HEK293 (cell line): ENCODE measurements at regions not wholly inside any gene's neighbourhood (a gene's known extent, or its start where the extent isn't known, plus 50 kb on each side); places are given as distances from the start of the nearest gene placed in this dataset.
A peak's percentile ranks its signal among the peaks of the same experiment; 100 is the strongest.

Experiments used
- ATF2 ChIP-seq: fragments of 450-650 bp; formaldehyde crosslinking; IDR thresholded peaks from 2 replicates; pipeline ENCODE4 v1.5.1; 2016; ENCODE audit warnings: missing biosample characterization, missing genetic modification characterization, low read depth
- GFI1B ChIP-seq: fragments of 450-650 bp; formaldehyde crosslinking; IDR thresholded peaks from 2 replicates; pipeline ENCODE4 v1.5.1; 2016; ENCODE audit warnings: missing biosample characterization, missing genetic modification characterization
- HOXD13 ChIP-seq: sonication (generic); formaldehyde crosslinking; IDR thresholded peaks from 2 replicates; pipeline ENCODE4 v1.8.0; 2022; ENCODE audit warnings: missing genetic modification reagents, borderline replicate concordance
- KLF10 ChIP-seq: fragments of 450-650 bp; IDR thresholded peaks from 2 replicates; pipeline ENCODE4 v1.5.1; 2018; ENCODE audit warnings: missing biosample characterization, mild to moderate bottlenecking, missing genetic modification characterization
- MZF1 ChIP-seq: fragments of 450-650 bp; formaldehyde crosslinking; IDR thresholded peaks from 2 replicates; pipeline ENCODE4 v1.5.1; 2017; ENCODE audit warnings: missing biosample characterization, missing genetic modification characterization, borderline replicate concordance
- PATZ1 ChIP-seq: fragments of 450-650 bp; formaldehyde crosslinking; IDR thresholded peaks from 2 replicates; pipeline ENCODE4 v1.5.1; 2016; ENCODE audit warnings: missing biosample characterization, missing genetic modification characterization
- RBAK ChIP-seq: fragments of 450-650 bp; formaldehyde crosslinking; IDR thresholded peaks from 2 replicates; pipeline ENCODE4 v1.5.1; 2016; ENCODE audit warnings: missing biosample characterization, missing genetic modification characterization
- REPIN1 ChIP-seq: fragments of 450-650 bp; formaldehyde crosslinking; IDR thresholded peaks from 2 replicates; pipeline ENCODE4 v1.5.1; 2017; ENCODE audit warnings: missing biosample characterization, missing genetic modification characterization, low read depth
- REST ChIP-seq: fragments of 450-650 bp; formaldehyde crosslinking; IDR thresholded peaks from 2 replicates; pipeline ENCODE4 v1.5.1; 2016; ENCODE audit warnings: missing biosample characterization, missing genetic modification characterization
- SP7 ChIP-seq: fragments of 450-650 bp; formaldehyde crosslinking; IDR thresholded peaks from 2 replicates; pipeline ENCODE4 v1.5.1; 2016; ENCODE audit warnings: missing biosample characterization, missing genetic modification characterization
- ZBTB26 ChIP-seq: fragments of 450-650 bp; formaldehyde crosslinking; optimal IDR thresholded peaks from 2 replicates; pipeline ENCODE3; 2016; ENCODE audit warnings: missing biosample characterization, mild to moderate bottlenecking, missing genetic modification characterization
- ZBTB44 ChIP-seq: fragments of 450-650 bp; IDR thresholded peaks from 2 replicates; pipeline ENCODE4 v1.5.1; 2018; ENCODE audit warnings: missing biosample characterization, mild to moderate bottlenecking, missing genetic modification characterization
- ZBTB6 ChIP-seq: fragments of 450-650 bp; formaldehyde crosslinking; IDR thresholded peaks from 2 replicates; pipeline ENCODE4 v1.5.1; 2017; ENCODE audit warnings: missing biosample characterization, missing genetic modification characterization
- ZFP3 ChIP-seq: fragments of 450-650 bp; formaldehyde crosslinking; IDR thresholded peaks from 2 replicates; pipeline ENCODE4 v1.5.1; 2016; ENCODE audit warnings: low read depth, missing biosample characterization, missing genetic modification characterization
- ZNF121 ChIP-seq: fragments of 450-650 bp; formaldehyde crosslinking; IDR thresholded peaks from 2 replicates; pipeline ENCODE4 v1.5.1; 2016; ENCODE audit warnings: missing biosample characterization, missing genetic modification characterization
- ZNF184 ChIP-seq: fragments of 450-650 bp; IDR thresholded peaks from 2 replicates; pipeline ENCODE4 v1.5.1; 2018; ENCODE audit warnings: missing biosample characterization, mild to moderate bottlenecking, missing genetic modification characterization
- ZNF202 ChIP-seq: fragments of 450-650 bp; formaldehyde crosslinking; IDR thresholded peaks from 2 replicates; pipeline ENCODE4 v1.5.1; 2016; ENCODE audit warnings: missing biosample characterization, missing genetic modification characterization, borderline replicate concordance
- ZNF398 ChIP-seq: fragments of 450-650 bp; formaldehyde crosslinking; IDR thresholded peaks from 2 replicates; pipeline ENCODE4 v1.5.1; 2017; ENCODE audit warnings: missing biosample characterization, missing genetic modification characterization
- ZNF433 ChIP-seq: fragments of 450-650 bp; formaldehyde crosslinking; IDR thresholded peaks from 2 replicates; pipeline ENCODE4 v1.5.1; 2016; ENCODE audit warnings: missing biosample characterization, missing genetic modification characterization, low read depth
- ZNF658 ChIP-seq: fragments of 450-650 bp; formaldehyde crosslinking; IDR thresholded peaks from 2 replicates; pipeline ENCODE4; 2016; ENCODE audit warnings: missing biosample characterization, missing genetic modification characterization
- ZSCAN4 ChIP-seq: fragments of 450-650 bp; formaldehyde crosslinking; IDR thresholded peaks from 2 replicates; pipeline ENCODE4 v1.5.1; 2017; ENCODE audit warnings: missing biosample characterization, missing genetic modification characterization

- TF ChIP-seq ZBTB44, result peak; percentile 93
- TF ChIP-seq ZNF398 (tag by site-specific recombination), result peak; percentile 55
- TF ChIP-seq REPIN1 (tag by site-specific recombination), result no peak
- TF ChIP-seq ATF2, result peak; percentile 91
- no peak for TF ChIP-seq ZNF658 (tag by site-specific recombination)
- TF ChIP-seq REST (tag by site-specific recombination), result no peak
- no peak for TF ChIP-seq ZFP3 (tag by site-specific recombination)
- no peak for TF ChIP-seq ZBTB6 (tag by site-specific recombination)
- TF ChIP-seq MZF1 (tag by site-specific recombination), result no peak
- no peak for TF ChIP-seq ZNF121 (tag by site-specific recombination)
- no peak for TF ChIP-seq ZNF202 (tag by site-specific recombination)
- peak; percentile 36; the same call in 1 of the 2 replicates for TF ChIP-seq ZSCAN4
- TF ChIP-seq GFI1B (tag by site-specific recombination), result peak; percentile 36; the same call in 1 of the 2 replicates
- TF ChIP-seq ZNF184 (tag by site-specific recombination), result peak; percentile 80
- TF ChIP-seq HOXD13, result 0 out of 2 replicates have a peak, but pooled peaks have one; percentile 49
- TF ChIP-seq PATZ1 (tag by site-specific recombination), result peak; percentile 57
- TF ChIP-seq ZBTB26 (tag by site-specific recombination), result no peak
- 0 out of 2 replicates have a peak, but pooled peaks have one; percentile 19 for TF ChIP-seq RBAK (tag by site-specific recombination)
- TF ChIP-seq KLF10 (tag by site-specific recombination), result peak; percentile 96
- no peak for TF ChIP-seq ZNF433 (tag by site-specific recombination)
- peak; percentile 98 for TF ChIP-seq SP7 (tag by site-specific recombination)
Observed at GRCh38 chr2:175805442-175806124, 196.5 kb downstream of the LNPK start (continued).
